Osteoblast (primary cell): ENCODE measurements at regions not wholly inside any gene's neighbourhood (a gene's known extent, or its start where the extent isn't known, plus 50 kb on each side); places are given as distances from the start of the nearest gene placed in this dataset.

Experiments
- DNase-seq: peaks from one replicate; pipeline ENCODE4 v3.0.0; 2011; ENCODE audit warnings: low spot score, mixed read lengths; ENCODE audit not compliant: insufficient read length; ENCODE audit errors: missing footprints
- H2AFZ ChIP-seq: 2 replicates; pipeline ENCODE4 v1.6.0; 2011; ENCODE audit warnings: mild to moderate bottlenecking, low read length
- H3K27ac ChIP-seq: 2 replicates; pipeline ENCODE4 v1.5.1; 2011; ENCODE audit warnings: mild to moderate bottlenecking, low read depth, low read length, moderate library complexity
- H3K27me3 ChIP-seq: 2 replicates; pipeline ENCODE4 v1.6.0; 2012; ENCODE audit warnings: mild to moderate bottlenecking, control low read depth, inconsistent platforms, low read length, moderate library complexity; ENCODE audit not compliant: insufficient read depth
- H3K36me3 ChIP-seq: 2 replicates; pipeline ENCODE4 v1.5.1; 2011; ENCODE audit warnings: mild to moderate bottlenecking, low read length, control low read depth, moderate library complexity; ENCODE audit not compliant: insufficient read depth
- H3K4me1 ChIP-seq: 2 replicates; pipeline ENCODE4 v1.5.1; 2011; ENCODE audit warnings: mild to moderate bottlenecking, low read length, control low read depth, moderate library complexity; ENCODE audit not compliant: insufficient read depth
- H3K4me2 ChIP-seq: 2 replicates; pipeline ENCODE4 v1.6.0; 2011; ENCODE audit warnings: mild to moderate bottlenecking, low read length; ENCODE audit not compliant: insufficient read depth
- H3K4me3 ChIP-seq: fragments of 200-600 bp; sonication (generic); 3 replicates; pipeline ENCODE4 v1.5.1; 2012; ENCODE audit warnings: mild to moderate bottlenecking, low read length, inconsistent platforms; ENCODE audit not compliant: insufficient read depth
- H3K79me2 ChIP-seq: 2 replicates; pipeline ENCODE4 v1.6.0; 2012; ENCODE audit warnings: mild to moderate bottlenecking, low read length, control low read depth, inconsistent platforms; ENCODE audit not compliant: insufficient read depth
- H3K9me3 ChIP-seq: 2 replicates; pipeline ENCODE4 v1.5.1; 2011; ENCODE audit warnings: low read depth, low read length, control low read depth
- H4K20me1 ChIP-seq: 2 replicates; pipeline ENCODE4 v1.6.0; 2012; ENCODE audit warnings: mild to moderate bottlenecking, low read length, control low read depth; ENCODE audit not compliant: insufficient read depth
- TF ChIP-seq, protein P1 (sequence below): IDR thresholded peaks from 2 replicates; pipeline ENCODE4 v1.5.1; 2011; ENCODE audit warnings: mild to moderate bottlenecking, low read depth, low read length, moderate library complexity; ENCODE audit errors: extremely low read depth

DNA sequence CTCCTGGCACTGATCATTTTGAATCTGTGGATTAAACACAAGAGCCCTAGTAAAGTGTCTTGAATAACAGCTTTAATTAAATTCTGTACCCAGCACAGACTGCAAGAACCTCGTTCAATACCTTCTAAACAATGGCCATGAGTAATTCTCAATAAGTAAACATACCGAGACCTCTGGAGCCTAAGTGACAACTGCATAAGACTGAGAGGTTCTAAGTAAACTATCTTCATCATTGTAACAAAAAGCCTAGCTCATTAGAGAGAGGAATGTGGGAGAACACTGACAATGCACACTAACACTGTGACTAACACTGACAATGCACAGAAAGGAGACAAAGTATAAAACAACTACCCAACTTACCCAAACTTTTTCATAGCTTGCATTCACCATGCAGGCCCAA is 117.4 kb downstream of the ELAPOR2 start:
- Histone ChIP-seq H3K36me3 (no peaks in the 10 kb centered on the region), H3K4me3 (no peak overlapping the region), H3K4me2 (no peak overlapping the region), H3K79me2 (no peaks in the 10 kb centered on the region), H2AFZ (no peak overlapping the region), H3K4me1 (no peaks in the 10 kb centered on the region), H3K27ac (no peak overlapping the region), H3K9me3 (no peaks in the 10 kb centered on the region), H4K20me1 (no peaks in the 10 kb centered on the region), H3K27me3 (no peaks in the 10 kb centered on the region)
- peak; percentile 58 for DNase-seq
- TF ChIP-seq, protein P1, sequence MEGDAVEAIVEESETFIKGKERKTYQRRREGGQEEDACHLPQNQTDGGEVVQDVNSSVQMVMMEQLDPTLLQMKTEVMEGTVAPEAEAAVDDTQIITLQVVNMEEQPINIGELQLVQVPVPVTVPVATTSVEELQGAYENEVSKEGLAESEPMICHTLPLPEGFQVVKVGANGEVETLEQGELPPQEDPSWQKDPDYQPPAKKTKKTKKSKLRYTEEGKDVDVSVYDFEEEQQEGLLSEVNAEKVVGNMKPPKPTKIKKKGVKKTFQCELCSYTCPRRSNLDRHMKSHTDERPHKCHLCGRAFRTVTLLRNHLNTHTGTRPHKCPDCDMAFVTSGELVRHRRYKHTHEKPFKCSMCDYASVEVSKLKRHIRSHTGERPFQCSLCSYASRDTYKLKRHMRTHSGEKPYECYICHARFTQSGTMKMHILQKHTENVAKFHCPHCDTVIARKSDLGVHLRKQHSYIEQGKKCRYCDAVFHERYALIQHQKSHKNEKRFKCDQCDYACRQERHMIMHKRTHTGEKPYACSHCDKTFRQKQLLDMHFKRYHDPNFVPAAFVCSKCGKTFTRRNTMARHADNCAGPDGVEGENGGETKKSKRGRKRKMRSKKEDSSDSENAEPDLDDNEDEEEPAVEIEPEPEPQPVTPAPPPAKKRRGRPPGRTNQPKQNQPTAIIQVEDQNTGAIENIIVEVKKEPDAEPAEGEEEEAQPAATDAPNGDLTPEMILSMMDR = no peak

DNA sequence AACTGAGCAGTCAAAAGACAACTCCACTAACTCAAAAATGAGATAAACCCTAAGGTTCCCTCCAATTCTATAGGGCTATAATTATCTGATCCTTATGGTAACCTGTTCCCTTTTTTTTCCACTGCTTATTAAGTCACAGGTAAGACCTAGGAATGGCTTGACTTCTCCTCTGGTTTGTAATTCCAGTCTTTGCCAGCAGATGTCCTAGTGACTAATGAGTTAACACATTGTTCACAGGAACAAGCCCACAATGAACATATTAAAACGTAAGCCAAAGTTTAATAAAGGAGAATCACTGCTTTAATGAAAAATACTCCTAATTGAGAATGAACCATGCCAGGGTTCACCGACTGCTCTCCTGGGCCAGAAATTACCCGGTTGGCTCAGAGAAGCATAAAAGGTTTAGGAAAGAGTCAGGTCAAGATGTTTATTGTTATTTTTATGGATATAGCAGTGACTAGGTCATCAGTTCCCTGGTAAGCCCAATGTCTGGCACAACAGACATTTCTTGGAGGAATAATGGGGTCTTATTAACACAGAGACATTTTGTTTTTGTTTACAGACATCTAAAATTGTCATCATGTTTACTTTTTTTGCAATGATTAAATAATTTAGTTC is 120.1 kb downstream of the ELAPOR2 start:
- no peak overlapping the region for H3K4me2 ChIP-seq
- no peaks in the 10 kb centered on the region for H3K9me3 ChIP-seq
- no peak overlapping the region for H3K27ac ChIP-seq
- TF ChIP-seq, protein P1 = peak; percentile 60
- no peak for DNase-seq
- no peak overlapping the region for H2AFZ ChIP-seq
- no peaks in the 10 kb centered on the region for H3K27me3 ChIP-seq
- no peaks in the 10 kb centered on the region for H3K36me3 ChIP-seq
- no peaks in the 10 kb centered on the region for H3K79me2 ChIP-seq
- H4K20me1 ChIP-seq = no peaks in the 10 kb centered on the region
- no peak overlapping the region for H3K4me3 ChIP-seq
- H3K4me1 ChIP-seq = no peaks in the 10 kb centered on the region

DNA sequence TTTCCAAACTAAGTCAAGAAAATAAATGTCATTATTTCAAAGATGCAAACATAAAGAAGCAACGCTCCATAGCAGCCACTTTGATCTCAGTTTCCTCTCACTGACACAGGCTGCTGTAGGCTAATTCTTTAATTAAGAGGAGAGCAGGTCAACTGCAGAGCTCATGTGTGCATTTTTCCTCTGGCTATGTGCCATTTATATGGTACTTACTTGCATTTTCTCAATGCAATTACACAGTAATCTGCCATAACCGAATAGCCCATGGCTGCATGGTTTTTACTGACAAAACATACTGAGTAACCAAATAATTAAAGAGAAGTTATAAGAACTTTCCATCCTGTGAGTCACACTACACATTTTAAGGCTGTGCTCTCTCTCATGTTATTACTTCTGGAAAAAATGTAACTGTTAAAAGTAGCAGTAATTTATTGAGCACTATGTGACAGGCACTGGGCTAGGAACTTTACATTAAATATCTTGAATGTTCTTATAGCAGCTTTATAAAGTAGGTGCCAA is 122.0 kb downstream of the ELAPOR2 start:
- Histone ChIP-seq H3K4me2 (no peak overlapping the region), H2AFZ (peak overlapping the region; percentile 5), H3K9me3 (no peaks in the 10 kb centered on the region), H3K79me2 (no peaks in the 10 kb centered on the region), H3K4me1 (peaks cover 2% of the 10 kb centered on the region), H3K27me3 (no peaks in the 10 kb centered on the region), H3K27ac (no peak overlapping the region), H3K36me3 (no peaks in the 10 kb centered on the region), H3K4me3 (no peak overlapping the region), H4K20me1 (no peaks in the 10 kb centered on the region)
- DNase-seq = no peak
- TF ChIP-seq, protein P1 = no peak

DNA sequence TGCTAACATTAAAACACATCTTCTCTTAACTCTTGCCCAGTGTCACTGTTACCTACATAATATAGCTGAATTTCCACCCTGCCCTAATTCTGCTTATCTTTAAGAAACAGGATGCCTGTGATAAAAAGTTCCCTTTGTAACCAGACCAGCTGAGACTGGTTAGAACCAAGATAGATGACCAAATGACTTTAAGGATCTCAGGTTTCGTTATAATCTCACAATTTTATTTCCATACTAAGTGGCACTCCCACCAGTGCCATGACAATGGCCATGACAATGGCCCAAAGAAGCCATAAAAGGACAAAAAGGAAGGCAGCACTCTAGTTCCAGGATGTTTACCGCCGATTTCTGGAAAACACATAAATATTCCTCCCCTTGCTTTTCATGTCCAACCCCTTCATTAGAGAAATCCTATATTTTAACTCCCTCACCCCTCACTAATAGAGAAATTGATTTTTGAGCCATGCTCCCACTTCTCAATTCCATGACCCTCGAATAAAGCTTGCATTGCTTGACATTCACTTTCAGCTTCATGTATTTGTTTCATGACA is 126.1 kb downstream of the ELAPOR2 start:
- no peak overlapping the region for H2AFZ ChIP-seq
- H3K27ac ChIP-seq = no peak overlapping the region
- no peak for DNase-seq
- H3K4me1 ChIP-seq = peaks cover 7% of the 10 kb centered on the region
- H3K79me2 ChIP-seq = no peaks in the 10 kb centered on the region
- H3K27me3 ChIP-seq = no peaks in the 10 kb centered on the region
- no peaks in the 10 kb centered on the region for H3K36me3 ChIP-seq
- H3K4me2 ChIP-seq = no peak overlapping the region
- H4K20me1 ChIP-seq = no peaks in the 10 kb centered on the region
- no peak overlapping the region for H3K4me3 ChIP-seq
- no peaks in the 10 kb centered on the region for H3K9me3 ChIP-seq
- TF ChIP-seq, protein P1 = no peak
